SK-N-SH (cell line): ENCODE measurements at regions not wholly inside any gene's neighbourhood (a gene's known extent, or its start where the extent isn't known, plus 50 kb on each side); places are given as distances from the start of the nearest gene placed in this dataset.

ENCODE experiments used
- CTCF ChIA-PET: fragments of 300-600, 350-600 bp; formaldehyde crosslinking; extraction: SDS; loops from one replicate; lab custom pipeline; 2021; lab: Yijun Ruan, JAX
- POLR2A ChIA-PET: fragments of 350-600 bp; sonication (Branson Sonifier 250); formaldehyde crosslinking; extraction: SDS; loops from one replicate; lab custom pipeline; 2020; ENCODE audit warnings: antibody characterized with exemption, inconsistent platforms; lab: Yijun Ruan, JAX
- DNase-seq: peaks from one replicate; pipeline ENCODE4 v3.0.0; 2012
- H2AFZ ChIP-seq: fragments of 200-600 bp; sonication (generic); 2 replicates; pipeline ENCODE4 v1.8.1; 2016; ENCODE audit warnings: antibody characterized with exemption, mild to moderate bottlenecking, low read depth
- H3F3A ChIP-seq: fragments of 200-600 bp; sonication (generic); replicated peaks from 2 replicates; pipeline ENCODE3; 2016; ENCODE audit warnings: antibody characterized with exemption, mild to moderate bottlenecking; ENCODE audit not compliant: insufficient read depth
- H3K27ac ChIP-seq, 2 experiments: fragments of 200-500 bp in 1 of 2; fragments of 200-600 bp in 1 of 2; sonication (Bioruptor generic) in 1 of 2; sonication (generic), shearing (Covaris generic) in 1 of 2; 2 replicates each; pipeline versions ENCODE4 v1.5.1 to v1.6.1; 2014 to 2016; ENCODE audit warnings: low read depth in 2 of 2, inconsistent platforms in 1 of 2, low read length in 1 of 2, mild to moderate bottlenecking in 1 of 2, mixed read lengths in 1 of 2
- H3K27me3 ChIP-seq: fragments of 200-600 bp; sonication (generic), shearing (Covaris generic); 2 replicates; pipeline ENCODE4 v1.6.1; 2016; ENCODE audit warnings: mixed run types; ENCODE audit not compliant: insufficient read depth
- H3K36me3 ChIP-seq, 2 experiments: fragments of 200-500 bp in 1 of 2; fragments of 200-600 bp in 1 of 2; sonication (Bioruptor generic) in 1 of 2; sonication (generic) in 1 of 2; replicated peaks in 1 of 2; 2 replicates each; pipeline versions ENCODE3 to v1.5.1; 2014 to 2016; ENCODE audit warnings: low read length in 1 of 2, mild to moderate bottlenecking in 1 of 2; ENCODE audit not compliant: insufficient read depth in 2 of 2, control insufficient read depth in 1 of 2
- H3K4me1 ChIP-seq, 2 experiments: fragments of 200-500 bp in 1 of 2; fragments of 200-600 bp in 1 of 2; sonication (Bioruptor generic) in 1 of 2; sonication (generic), shearing (Covaris generic) in 1 of 2; 2 replicates each; pipeline versions ENCODE4 v1.5.1 to v1.6.1; 2014 to 2016; ENCODE audit warnings: low read depth in 1 of 2, low read length in 1 of 2, mixed run types in 1 of 2; ENCODE audit not compliant: insufficient read depth in 2 of 2, control insufficient read depth in 1 of 2
- H3K4me2 ChIP-seq: fragments of 200-600 bp; sonication (generic), shearing (Covaris generic); 2 replicates; pipeline ENCODE4 v1.6.1; 2017; ENCODE audit warnings: mixed run types
- H3K4me3 ChIP-seq, 2 experiments: fragments of 200-500 bp in 1 of 2; fragments of 200-600 bp in 1 of 2; sonication (Bioruptor generic) in 1 of 2; sonication (generic), shearing (Covaris generic) in 1 of 2; 2 replicates each; pipeline versions ENCODE4 v1.5.1 to v1.8.1; 2014 to 2016; ENCODE audit warnings: low read depth in 2 of 2, inconsistent platforms in 1 of 2, low read length in 1 of 2, mild to moderate bottlenecking in 1 of 2, mixed read lengths in 1 of 2, moderate library complexity in 1 of 2
- H3K79me2 ChIP-seq: fragments of 200-600 bp; sonication (generic); 2 replicates; pipeline ENCODE4 v1.8.1; 2017; ENCODE audit warnings: mild to moderate bottlenecking; ENCODE audit not compliant: insufficient read depth
- H3K9ac ChIP-seq: fragments of 200-600 bp; sonication (generic); 2 replicates; pipeline ENCODE4 v1.6.1; 2017; ENCODE audit warnings: mixed run types
- H3K9me2 ChIP-seq: fragments of 200-600 bp; sonication (generic); 2 replicates; pipeline ENCODE4 v1.6.1; 2017; ENCODE audit warnings: mixed run types
- H3K9me3 ChIP-seq: fragments of 200-600 bp; sonication (generic); 2 replicates; pipeline ENCODE4 v1.6.1; 2017; ENCODE audit warnings: mixed run types, mild to moderate bottlenecking, moderate library complexity
- H4K20me1 ChIP-seq: fragments of 200-600 bp; sonication (generic); 2 replicates; pipeline ENCODE4 v1.6.1; 2017; ENCODE audit warnings: mild to moderate bottlenecking, mixed run types; ENCODE audit not compliant: insufficient read depth
- CHD2 ChIP-seq: fragments of 150-350 bp; IDR thresholded peaks from 2 replicates; pipeline ENCODE4 v1.6.1; 2018; ENCODE audit warnings: low read length; ENCODE audit not compliant: partially characterized antibody
- EZH2phosphoT487 ChIP-seq: fragments of 200-600 bp; sonication (generic); IDR thresholded peaks from 2 replicates; pipeline ENCODE4 v1.6.1; 2017; ENCODE audit warnings: low read depth, mixed run types, mild to moderate bottlenecking, antibody characterized with exemption, moderate library complexity, borderline replicate concordance
- FOSL2 ChIP-seq: IDR thresholded peaks from 2 replicates; pipeline ENCODE4 v1.4.0; 2012; ENCODE audit warnings: low read depth, mild to moderate bottlenecking, moderate library complexity, borderline replicate concordance
- FOXM1 ChIP-seq: IDR thresholded peaks from 2 replicates; pipeline ENCODE4 v1.4.0; 2012; ENCODE audit warnings: low read depth, mild to moderate bottlenecking
- GABPA ChIP-seq: IDR thresholded peaks from 2 replicates; pipeline ENCODE4 v1.4.0; 2012; ENCODE audit warnings: low read depth, mild to moderate bottlenecking
- JUND ChIP-seq: IDR thresholded peaks from 2 replicates; pipeline ENCODE4 v1.4.0; 2012
- MXI1 ChIP-seq: IDR thresholded peaks from 2 replicates; pipeline ENCODE4 v1.6.1; 2012; ENCODE audit warnings: mild to moderate bottlenecking, low read depth, low read length, improper control_type of control experiment
- NFIC ChIP-seq: IDR thresholded peaks from 2 replicates; pipeline ENCODE4 v1.4.0; 2012; ENCODE audit warnings: borderline replicate concordance
- POLR2AphosphoS5 ChIP-seq: IDR thresholded peaks from 2 replicates; pipeline ENCODE4 v1.6.1; 2012; ENCODE audit warnings: low read depth, low read length
- RAD21 ChIP-seq: IDR thresholded peaks from 2 replicates; pipeline ENCODE4 v1.6.1; 2012; ENCODE audit warnings: mild to moderate bottlenecking, low read length
- RCOR1 ChIP-seq: fragments of 150-350 bp; IDR thresholded peaks from 2 replicates; pipeline ENCODE4 v1.6.1; 2017; ENCODE audit warnings: antibody characterized with exemption, low read length
- RFX5 ChIP-seq: IDR thresholded peaks from 2 replicates; pipeline ENCODE4 v1.6.1; 2012; ENCODE audit warnings: mild to moderate bottlenecking, improper control_type of control experiment, low read length
- RXRA ChIP-seq: IDR thresholded peaks from 2 replicates; pipeline ENCODE4 v1.4.0; 2012; ENCODE audit warnings: low read depth, mild to moderate bottlenecking, borderline replicate concordance
- SMC3 ChIP-seq: IDR thresholded peaks from 2 replicates; pipeline ENCODE4 v1.6.1; 2012; ENCODE audit warnings: low read depth, low read length, improper control_type of control experiment
- TCF12 ChIP-seq: IDR thresholded peaks from 2 replicates; pipeline ENCODE4 v1.4.0; 2012
- TEAD4 ChIP-seq: IDR thresholded peaks from 2 replicates; pipeline ENCODE4 v1.4.0; 2012; ENCODE audit warnings: mild to moderate bottlenecking, borderline replicate concordance; ENCODE audit not compliant: insufficient read depth
- YY1 ChIP-seq: IDR thresholded peaks from 2 replicates; pipeline ENCODE4 v1.4.0; 2012; ENCODE audit warnings: low read depth, mild to moderate bottlenecking
- WGBS: methylation state at CpG from one replicate; pipeline ENCODE4 v1.1.6; 2017; ENCODE audit warnings: low lambda C conversion rate; 5-methylcytosine and 5-hydroxymethylcytosine counted together
- TF ChIP-seq, protein P1 (sequence below): IDR thresholded peaks from 2 replicates; pipeline ENCODE4 v1.6.1; 2012; ENCODE audit warnings: mild to moderate bottlenecking, low read depth, low read length, moderate library complexity
- TF ChIP-seq, protein P2 (sequence below): IDR thresholded peaks from 2 replicates; pipeline ENCODE4 v1.4.0; 2012; ENCODE audit warnings: low read depth

DNA sequence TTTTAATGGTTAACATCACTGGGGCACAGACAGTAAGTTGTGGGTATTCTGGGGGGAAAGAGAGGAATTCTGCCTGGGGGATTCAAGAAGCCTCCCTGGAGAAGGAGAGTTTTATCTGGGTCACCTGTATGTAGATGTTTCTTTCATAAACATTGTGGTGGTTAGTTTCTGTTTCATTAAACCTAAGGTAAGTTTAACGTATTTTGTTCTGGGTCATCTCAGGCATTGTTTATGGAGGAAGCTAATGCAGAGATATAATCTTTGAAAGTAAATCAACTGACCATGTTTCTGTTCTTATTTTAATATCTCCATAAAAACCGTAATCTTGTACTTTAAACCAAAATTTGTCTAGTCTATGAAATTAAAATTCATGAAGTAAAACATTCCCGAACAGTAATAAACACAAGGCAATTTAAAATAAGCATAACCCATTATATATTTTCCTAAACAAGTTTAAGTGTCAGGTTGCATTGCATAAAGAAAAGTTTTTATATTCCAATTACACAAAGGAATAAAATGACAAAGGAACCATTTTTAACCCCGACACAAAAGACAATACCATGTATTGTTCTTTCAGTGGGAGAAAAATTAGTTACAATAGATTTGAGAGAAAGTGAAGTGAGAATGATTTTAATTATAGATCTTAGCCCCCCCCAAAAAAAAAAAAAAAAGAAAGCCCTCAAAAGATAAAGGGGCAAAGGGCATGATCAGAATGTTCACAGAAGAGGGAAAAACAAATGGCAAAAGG, 274.6 kb upstream of the TBL1XR1 start (continued):
- TF ChIP-seq EZH2phosphoT487, result no peak

DNA sequence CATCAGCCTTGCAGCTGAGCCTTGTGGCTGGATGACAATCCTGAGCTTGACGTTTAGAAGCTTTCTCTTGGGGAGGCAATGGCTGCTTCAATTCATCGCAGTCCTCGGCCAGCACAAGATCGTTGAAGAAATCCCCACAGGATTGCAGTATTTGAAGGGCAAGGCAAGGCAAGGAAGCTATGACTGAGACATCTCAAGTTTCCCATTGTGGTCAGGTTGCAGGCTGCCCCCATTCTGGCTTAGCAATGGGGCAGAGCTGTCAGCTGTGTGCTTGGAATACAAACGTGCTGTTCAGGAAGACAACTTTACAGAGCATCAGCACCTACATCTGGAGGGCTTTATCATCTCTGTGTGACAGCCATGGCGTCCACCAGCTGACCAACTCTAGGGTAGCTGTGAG, 275.9 kb upstream of the TBL1XR1 start:
- WGBS, result 83% methylated on average over 6 of the region's 6 CpGs
- H3K36me3 ChIP-seq, result no peaks in the 10 kb centered on the region
- no peaks in the 10 kb centered on the region for H3K79me2 ChIP-seq
- H2AFZ ChIP-seq, result no peak overlapping the region
- TF ChIP-seq TEAD4, result no peak
- no peak for TF ChIP-seq GABPA
- TF ChIP-seq RXRA, result no peak
- no peak for TF ChIP-seq CHD2
- TF ChIP-seq NFIC, result no peak
- no peak for TF ChIP-seq RFX5
- TF ChIP-seq, protein P1, sequence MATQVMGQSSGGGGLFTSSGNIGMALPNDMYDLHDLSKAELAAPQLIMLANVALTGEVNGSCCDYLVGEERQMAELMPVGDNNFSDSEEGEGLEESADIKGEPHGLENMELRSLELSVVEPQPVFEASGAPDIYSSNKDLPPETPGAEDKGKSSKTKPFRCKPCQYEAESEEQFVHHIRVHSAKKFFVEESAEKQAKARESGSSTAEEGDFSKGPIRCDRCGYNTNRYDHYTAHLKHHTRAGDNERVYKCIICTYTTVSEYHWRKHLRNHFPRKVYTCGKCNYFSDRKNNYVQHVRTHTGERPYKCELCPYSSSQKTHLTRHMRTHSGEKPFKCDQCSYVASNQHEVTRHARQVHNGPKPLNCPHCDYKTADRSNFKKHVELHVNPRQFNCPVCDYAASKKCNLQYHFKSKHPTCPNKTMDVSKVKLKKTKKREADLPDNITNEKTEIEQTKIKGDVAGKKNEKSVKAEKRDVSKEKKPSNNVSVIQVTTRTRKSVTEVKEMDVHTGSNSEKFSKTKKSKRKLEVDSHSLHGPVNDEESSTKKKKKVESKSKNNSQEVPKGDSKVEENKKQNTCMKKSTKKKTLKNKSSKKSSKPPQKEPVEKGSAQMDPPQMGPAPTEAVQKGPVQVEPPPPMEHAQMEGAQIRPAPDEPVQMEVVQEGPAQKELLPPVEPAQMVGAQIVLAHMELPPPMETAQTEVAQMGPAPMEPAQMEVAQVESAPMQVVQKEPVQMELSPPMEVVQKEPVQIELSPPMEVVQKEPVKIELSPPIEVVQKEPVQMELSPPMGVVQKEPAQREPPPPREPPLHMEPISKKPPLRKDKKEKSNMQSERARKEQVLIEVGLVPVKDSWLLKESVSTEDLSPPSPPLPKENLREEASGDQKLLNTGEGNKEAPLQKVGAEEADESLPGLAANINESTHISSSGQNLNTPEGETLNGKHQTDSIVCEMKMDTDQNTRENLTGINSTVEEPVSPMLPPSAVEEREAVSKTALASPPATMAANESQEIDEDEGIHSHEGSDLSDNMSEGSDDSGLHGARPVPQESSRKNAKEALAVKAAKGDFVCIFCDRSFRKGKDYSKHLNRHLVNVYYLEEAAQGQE, result no peak
- no peak for TF ChIP-seq TCF12
- TF ChIP-seq RCOR1, result no peak
- no peak for TF ChIP-seq SMC3
- no peak for TF ChIP-seq RAD21
- DNase-seq, result no peak
- peaks cover 3 to 9% of the 10 kb centered on the region in 2 experiments; a peak in 2 of 4 replicates for H3K4me1 ChIP-seq
- H3K27me3 ChIP-seq, result no peaks in the 10 kb centered on the region
- ChIA-PET CTCF (no interaction called here), POLR2A (interaction anchor here (0.8 kb wide), 1 partner anchor 18 kb away, joined by 3 read pairs; no protein-coding TSS in a partner anchor)
- H3K9me3 ChIP-seq, result no peaks in the 10 kb centered on the region
- H3K9me2 ChIP-seq, result no peaks in the 10 kb centered on the region
- H3K4me2 ChIP-seq, result no peak overlapping the region
- no peak overlapping the region for H3K4me3 ChIP-seq
- no peak overlapping the region for H3K9ac ChIP-seq
- no peak overlapping the region for H3K27ac ChIP-seq
- no peaks in the 10 kb centered on the region for H4K20me1 ChIP-seq
- peaks cover 3% of the 10 kb centered on the region for H3F3A ChIP-seq

DNA sequence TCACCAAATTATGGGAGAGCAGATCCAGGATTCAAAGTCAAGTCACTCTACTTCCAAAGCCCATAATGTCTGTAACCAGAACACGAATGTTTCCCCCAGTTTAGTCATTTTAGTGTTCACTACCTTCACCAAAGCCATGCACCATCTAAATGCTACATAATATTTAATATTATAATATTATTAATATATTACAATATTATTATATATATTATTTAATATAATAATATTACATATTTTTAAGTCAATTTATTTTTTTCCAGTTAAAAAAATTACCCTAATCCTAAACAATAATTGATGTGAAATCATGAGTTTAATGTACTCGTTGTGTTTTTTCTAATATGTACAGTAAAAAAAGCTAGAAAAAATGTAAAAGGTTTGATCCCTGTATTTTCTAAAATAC, 276.6 kb upstream of the TBL1XR1 start:
- Histone ChIP-seq H3K9me3 (no peaks in the 10 kb centered on the region), H2AFZ (no peak overlapping the region), H3K79me2 (no peaks in the 10 kb centered on the region), H3K4me3 (no peak overlapping the region), H4K20me1 (no peaks in the 10 kb centered on the region), H3K9ac (no peak overlapping the region), H3K36me3 (no peaks in the 10 kb centered on the region), H3F3A (peaks cover 10% of the 10 kb centered on the region), H3K27me3 (no peaks in the 10 kb centered on the region), H3K9me2 (no peaks in the 10 kb centered on the region), H3K4me2 (no peak overlapping the region), H3K4me1 (peaks cover 3 to 8% of the 10 kb centered on the region in 2 experiments; a peak in 2 of 4 replicates), H3K27ac (no peak overlapping the region)
- ChIA-PET CTCF (no interaction called here), POLR2A (interaction anchor here (0.8 kb wide), 1 partner anchor 18 kb away, joined by 3 read pairs; no protein-coding TSS in a partner anchor)
- WGBS, result 91% methylated on average over 2 of the region's 2 CpGs
- no peak for DNase-seq
- TF ChIP-seq YY1, result no peak
- no peak for TF ChIP-seq MXI1
- TF ChIP-seq, protein P2, sequence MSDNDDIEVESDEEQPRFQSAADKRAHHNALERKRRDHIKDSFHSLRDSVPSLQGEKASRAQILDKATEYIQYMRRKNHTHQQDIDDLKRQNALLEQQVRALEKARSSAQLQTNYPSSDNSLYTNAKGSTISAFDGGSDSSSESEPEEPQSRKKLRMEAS, result no peak
- TF ChIP-seq POLR2AphosphoS5, result no peak
- TF ChIP-seq, protein P1, result no peak
- TF ChIP-seq JUND, result no peak
- no peak for TF ChIP-seq FOSL2
- TF ChIP-seq CHD2, result no peak
- TF ChIP-seq RFX5, result no peak
- TF ChIP-seq FOXM1, result no peak
- no peak for TF ChIP-seq SMC3
